ENCODE measurements at regions not wholly inside any gene's neighbourhood (a gene's known extent, or its start where the extent isn't known, plus 50 kb on each side); places are given as distances from the start of the nearest gene placed in this dataset.

GRCh38 chr13:34698945-34699344 lies 243.1 kb upstream of the NBEA start:
- Histone ChIP-seq H3K36me3 (ENCODE audit: control insufficient read depth in 1 of 2, insufficient read depth in 2 of 2, low read length in 2 of 2) (no peaks in the 10 kb centered on the region), H3K27ac (ENCODE audit: low read depth, low read length) (no peak overlapping the region), H3K79me2 (ENCODE audit: insufficient read depth, low read length) (no peaks in the 10 kb centered on the region), H2AFZ (ENCODE audit: low read depth, low read length, poor library complexity, severe bottlenecking) (no peak overlapping the region), H3K4me1 (ENCODE audit: control insufficient read depth in 1 of 2, insufficient read depth in 2 of 2, low read length in 2 of 2) (no peaks in the 10 kb centered on the region), H3K27me3 (ENCODE audit: insufficient read depth, low read length) (no peaks in the 10 kb centered on the region), H3K9ac (ENCODE audit: low read length) (no peak overlapping the region), H3K4me2 (ENCODE audit: low read length) (no peak overlapping the region), H3K9me3 (ENCODE audit: control insufficient read depth in 1 of 2, insufficient read depth in 1 of 2, low read depth in 1 of 2, low read length in 2 of 2) (no peaks in the 10 kb centered on the region), H3K4me3 (replicated peaks in 1 of 2; ENCODE audit: low read depth in 1 of 2, low read length in 2 of 2) (no peak overlapping the region), H4K20me1 (ENCODE audit: insufficient read depth) (no peaks in the 10 kb centered on the region), H3K9me2 (ENCODE audit: insufficient read depth) (no peaks in the 10 kb centered on the region)
- intact Hi-C loops (cut with micrococcal nuclease) = no loop called here
- ATAC-seq (no peak), DNase-seq (ENCODE audit: low read depth, low spot score) (no peak)
- ChIA-PET CTCF (no interaction called here), RAD21 (ENCODE audit: low non-redundant PET in 1 of 2, low total read pairs in 2 of 2, uncharacterized antibody in 2 of 2, unreplicated experiment in 2 of 2) (no interaction called here), POLR2A (no interaction called here)
- TF ChIP-seq EZH2 (IDR thresholded peaks at IDR 0.05) (no peak), SP1 (IDR thresholded peaks at IDR 0.05; ENCODE audit: low read depth) (no peak), ZBTB33 (IDR thresholded peaks at IDR 0.05; ENCODE audit: extremely low read depth, insufficient replicate concordance, low read length) (no peak), EGR1 (IDR thresholded peaks at IDR 0.05; ENCODE audit: low read depth) (no peak), POLR2A (IDR thresholded peaks at IDR 0.05; ENCODE audit: borderline replicate concordance, extremely low read depth, insufficient read depth, insufficient read length) (no peak), JUND (IDR thresholded peaks at IDR 0.05) (no peak), CTCF (IDR thresholded peaks at IDR 0.05 in 2 of 3, conservative IDR thresholded peaks at IDR 0.05 in 1 of 3; ENCODE audit: borderline replicate concordance in 1 of 3, insufficient read depth in 1 of 3, low read depth in 2 of 3, low read length in 2 of 3) (no peak)
- BruUV-seq (replicated peaks) = no TSS peak
